VCaP (cell line): ENCODE measurements at regions not wholly inside any gene's neighbourhood (a gene's known extent, or its start where the extent isn't known, plus 50 kb on each side); places are given as distances from the start of the nearest gene placed in this dataset.
"Not testable (repeated sequence)": the region's sequence is repeated elsewhere in the genome, so short reads cannot be mapped to it uniquely, and the experiment has no call there.

Experiments
- H3K27ac ChIP-seq: fragments of 450-650 bp; 2 replicates; pipeline ENCODE4 v1.5.1; 2017
- CTCF ChIP-seq: fragments of 450-650 bp; conservative IDR thresholded peaks from 2 replicates; pipeline ENCODE4 v1.5.1; 2017; ENCODE audit warnings: mild to moderate bottlenecking, moderate library complexity

- no peak for TF ChIP-seq CTCF
- no peak overlapping the region for H3K27ac ChIP-seq
Measured at GRCh38 chrX:66833426-66833825, 194.5 kb upstream of the EDA2R start.

- H3K27ac ChIP-seq: no peak overlapping the region
- no peak for TF ChIP-seq CTCF
Measured at GRCh38 chrX:66815227-66815626, 176.3 kb upstream of the EDA2R start.

GRCh38 chrX:66794514-66794913 lies 155.6 kb upstream of the EDA2R start:
- H3K27ac ChIP-seq: not testable (repeated sequence)

- no peak overlapping the region for H3K27ac ChIP-seq
- no peak for TF ChIP-seq CTCF
Measured at GRCh38 chrX:66766318-66766717, 127.4 kb upstream of the EDA2R start.

GRCh38 chrX:66760651-66761050 lies 121.8 kb upstream of the EDA2R start:
- peak; percentile 69 for TF ChIP-seq CTCF
- no peak overlapping the region for H3K27ac ChIP-seq

GRCh38 chrX:66756717-66757116 lies 117.8 kb upstream of the EDA2R start:
- no peak overlapping the region for H3K27ac ChIP-seq
- TF ChIP-seq CTCF: no peak

GRCh38 chrX:66751136-66751782 lies 112.4 kb upstream of the EDA2R start:
- 0 out of 2 replicates have a peak, but pooled peaks have one; percentile 14 for TF ChIP-seq CTCF
- H3K27ac ChIP-seq: peak overlapping the region; percentile 52

GRCh38 chrX:66744519-66744918 lies 105.6 kb upstream of the EDA2R start:
- peak overlapping the region; percentile 46 for H3K27ac ChIP-seq

- no peak overlapping the region for H3K27ac ChIP-seq
- peak; percentile 39 for TF ChIP-seq CTCF
Measured at GRCh38 chrX:66731398-66731797, 92.5 kb upstream of the EDA2R start.
